ENCODE measurements at regions not wholly inside any gene's neighbourhood (a gene's known extent, or its start where the extent isn't known, plus 50 kb on each side); places are given as distances from the start of the nearest gene placed in this dataset.

- H3K36me3 ChIP-seq: no peaks in the 10 kb centered on the region
- no peaks in the 10 kb centered on the region for H3K4me1 ChIP-seq (ENCODE audit: control insufficient read depth in 1 of 2, low read depth in 2 of 2)
- no peaks in the 10 kb centered on the region for H3K9me3 ChIP-seq
- DNase-seq (ENCODE audit: low spot score) (no peak), ATAC-seq (ENCODE audit: insufficient number of reproducible peaks, low FRiP score, low read depth) (no peak)
- H3K27me3 ChIP-seq (replicated peaks; ENCODE audit: insufficient read depth): no peaks in the 10 kb centered on the region
- no peak for TF ChIP-seq CTCF (IDR thresholded peaks at IDR 0.05)
- no peak overlapping the region for H3K4me3 ChIP-seq
- no peak overlapping the region for H3K27ac ChIP-seq
Measured at GRCh38 chr20:16970776-16971175, 222.6 kb downstream of the OTOR start.

- ATAC-seq (ENCODE audit: insufficient number of reproducible peaks, low FRiP score, low read depth) (no peak), DNase-seq (ENCODE audit: low spot score) (no peak)
- no peaks in the 10 kb centered on the region for H3K4me1 ChIP-seq (ENCODE audit: control insufficient read depth in 1 of 2, low read depth in 2 of 2)
- no peaks in the 10 kb centered on the region for H3K27me3 ChIP-seq (replicated peaks; ENCODE audit: insufficient read depth)
- H3K36me3 ChIP-seq: no peaks in the 10 kb centered on the region
- no peak for TF ChIP-seq CTCF (IDR thresholded peaks at IDR 0.05)
- H3K4me3 ChIP-seq: no peak overlapping the region
- no peaks in the 10 kb centered on the region for H3K9me3 ChIP-seq
- no peak overlapping the region for H3K27ac ChIP-seq
Measured at GRCh38 chr20:16974080-16974854, 226.1 kb downstream of the OTOR start.

GRCh38 chr20:16974855-16975162, 226.7 kb downstream of the OTOR start:
- no peak overlapping the region for H3K27ac ChIP-seq
- no peak for ATAC-seq (ENCODE audit: insufficient number of reproducible peaks, low FRiP score, low read depth)
- no peak for DNase-seq (ENCODE audit: low spot score)
- no peak for TF ChIP-seq CTCF (IDR thresholded peaks at IDR 0.05)
- no peaks in the 10 kb centered on the region for H3K36me3 ChIP-seq
- H3K9me3 ChIP-seq: no peaks in the 10 kb centered on the region
- no peak overlapping the region for H3K4me3 ChIP-seq
- no peaks in the 10 kb centered on the region for H3K27me3 ChIP-seq (replicated peaks; ENCODE audit: insufficient read depth)
- no peaks in the 10 kb centered on the region for H3K4me1 ChIP-seq (ENCODE audit: control insufficient read depth in 1 of 2, low read depth in 2 of 2)

GRCh38 chr20:16975682-16976081, 227.5 kb downstream of the OTOR start:
- no peak for DNase-seq (ENCODE audit: low spot score)
- H3K27me3 ChIP-seq (replicated peaks; ENCODE audit: insufficient read depth): no peaks in the 10 kb centered on the region
- no peaks in the 10 kb centered on the region for H3K4me1 ChIP-seq (ENCODE audit: control insufficient read depth in 1 of 2, low read depth in 2 of 2)
- no peaks in the 10 kb centered on the region for H3K9me3 ChIP-seq
- no peak overlapping the region for H3K4me3 ChIP-seq
- no peaks in the 10 kb centered on the region for H3K36me3 ChIP-seq
- no peak for ATAC-seq (ENCODE audit: insufficient number of reproducible peaks, low FRiP score, low read depth)
- TF ChIP-seq CTCF (IDR thresholded peaks at IDR 0.05): no peak
- H3K27ac ChIP-seq: no peak overlapping the region

- no peaks in the 10 kb centered on the region for H3K4me1 ChIP-seq (ENCODE audit: control insufficient read depth in 1 of 2, low read depth in 2 of 2)
- ATAC-seq (ENCODE audit: insufficient number of reproducible peaks, low FRiP score, low read depth): no peak
- H3K9me3 ChIP-seq: no peaks in the 10 kb centered on the region
- H3K27ac ChIP-seq: no peak overlapping the region
- no peak overlapping the region for H3K4me3 ChIP-seq
- H3K36me3 ChIP-seq: no peaks in the 10 kb centered on the region
- no peak for TF ChIP-seq CTCF (IDR thresholded peaks at IDR 0.05)
- DNase-seq (ENCODE audit: low spot score): no peak
- no peaks in the 10 kb centered on the region for H3K27me3 ChIP-seq (replicated peaks; ENCODE audit: insufficient read depth)
Measured at GRCh38 chr20:16978497-16978896, 230.3 kb downstream of the OTOR start.
